ENCODE measurements at regions not wholly inside any gene's neighbourhood (a gene's known extent, or its start where the extent isn't known, plus 50 kb on each side); places are given as distances from the start of the nearest gene placed in this dataset.

GRCh38 chr6:14912706-14913105 lies 333.2 kb upstream of the JARID2 start:
- DNase-seq (ENCODE audit: low spot score), result no peak

DNA sequence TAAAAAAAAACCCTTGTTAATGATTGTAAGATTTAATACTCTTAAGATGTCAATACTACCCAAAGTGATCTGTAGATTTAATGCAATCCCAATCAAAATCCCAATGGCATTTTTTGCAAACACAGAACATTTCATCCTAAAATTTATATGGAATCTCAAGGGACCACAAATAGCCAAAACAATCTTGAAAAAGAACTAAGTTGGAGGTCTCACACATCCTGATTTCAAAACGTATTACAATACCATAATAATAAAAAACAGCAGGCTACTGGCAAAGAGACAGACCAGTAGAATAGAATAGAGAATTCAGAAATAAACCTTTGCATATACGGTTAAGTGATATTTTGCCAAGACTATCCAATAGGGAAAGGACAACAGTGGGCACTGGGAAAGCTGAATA lies 331.9 kb upstream of the JARID2 start:
- no peak for DNase-seq (ENCODE audit: low spot score)

- no peak for DNase-seq (ENCODE audit: low spot score)
Observed at GRCh38 chr6:14915888-14916832, 329.7 kb upstream of the JARID2 start.

- no peak for DNase-seq (ENCODE audit: low spot score)
Observed at GRCh38 chr6:14917109-14917910, 328.6 kb upstream of the JARID2 start.

DNA sequence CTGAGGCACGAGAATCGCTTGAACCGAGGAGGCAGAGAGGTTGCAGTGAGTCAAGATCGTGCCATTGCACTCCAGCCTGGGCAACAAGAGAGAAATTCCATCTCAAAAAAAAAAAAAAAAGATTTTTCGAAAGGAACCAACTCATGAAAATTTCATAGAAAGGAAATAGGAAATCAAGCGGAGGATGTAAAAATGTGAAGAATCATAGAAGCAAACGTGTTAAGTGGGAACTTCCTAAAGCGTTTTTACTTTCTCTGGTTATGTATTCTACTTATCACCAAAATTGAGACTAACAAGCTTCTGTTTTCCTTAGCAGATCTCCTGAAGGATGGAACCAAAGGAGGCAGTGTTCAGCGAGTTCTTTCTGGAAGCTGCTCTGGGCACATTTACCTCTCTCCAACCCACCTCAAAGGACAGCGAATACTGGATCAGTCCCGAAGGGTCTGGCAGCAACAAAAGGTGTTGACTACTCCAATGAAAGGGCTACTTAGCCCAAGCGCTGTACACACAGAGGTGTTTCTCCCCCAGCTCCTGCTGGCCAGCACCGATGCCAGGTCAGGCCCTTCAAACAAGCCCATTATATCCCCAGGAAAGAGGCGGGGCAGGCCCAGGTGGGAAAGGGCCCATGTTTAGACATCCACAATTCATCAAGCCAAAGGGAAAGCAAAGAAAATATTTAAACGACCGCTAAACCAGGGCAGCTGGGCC lies 327.5 kb upstream of the JARID2 start:
- no peak for DNase-seq (ENCODE audit: low spot score)

- DNase-seq (ENCODE audit: low spot score), result no peak
Observed at GRCh38 chr6:14919038-14919670, 326.7 kb upstream of the JARID2 start.

GRCh38 chr6:14920276-14920675 lies 325.6 kb upstream of the JARID2 start:
- no peak for DNase-seq (ENCODE audit: low spot score)

GRCh38 chr6:14921170-14921569 lies 324.7 kb upstream of the JARID2 start:
- peak; percentile 54 for DNase-seq (ENCODE audit: low spot score)

GRCh38 chr6:14921878-14922671 lies 323.8 kb upstream of the JARID2 start:
- DNase-seq (ENCODE audit: low spot score), result peak; percentile 74

DNA sequence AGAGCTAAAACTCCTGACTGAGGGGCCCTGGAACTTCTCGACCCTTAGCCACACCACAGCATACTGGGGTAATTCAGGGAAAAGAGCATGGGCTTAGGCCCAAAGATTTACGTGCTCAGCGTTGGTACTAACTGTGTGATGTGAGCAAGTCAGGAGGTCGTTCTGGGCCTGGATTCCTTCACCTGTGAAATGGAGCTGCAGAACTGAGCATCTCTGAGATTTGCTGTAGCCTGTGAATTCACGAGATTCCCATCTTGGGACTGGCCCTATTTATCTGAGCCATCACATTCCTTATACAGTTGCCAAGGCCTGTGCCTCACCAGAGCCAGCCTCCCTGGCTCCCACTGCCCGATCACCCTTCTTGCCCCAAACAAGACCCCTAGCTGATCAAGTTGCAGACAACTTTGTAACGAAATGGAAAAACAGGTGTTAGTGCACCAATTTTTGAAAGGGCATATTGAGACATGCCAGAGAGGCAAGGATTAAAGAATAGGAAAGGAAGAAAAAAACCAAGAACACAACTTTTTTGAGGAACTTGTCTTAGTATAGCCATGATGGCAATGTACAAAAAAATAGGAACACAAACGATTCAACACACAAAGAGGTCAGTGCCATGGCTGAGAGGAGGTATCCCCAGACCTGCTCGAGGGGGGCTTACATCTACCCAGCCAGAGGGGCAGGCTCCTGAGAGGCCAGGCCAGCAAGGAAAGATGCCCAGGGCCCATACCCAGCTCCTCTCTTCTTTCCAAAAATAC lies 323.0 kb upstream of the JARID2 start:
- no peak for DNase-seq (ENCODE audit: low spot score)

GRCh38 chr6:14924126-14925024 lies 321.5 kb upstream of the JARID2 start:
- no peak for DNase-seq (ENCODE audit: low spot score)

DNA sequence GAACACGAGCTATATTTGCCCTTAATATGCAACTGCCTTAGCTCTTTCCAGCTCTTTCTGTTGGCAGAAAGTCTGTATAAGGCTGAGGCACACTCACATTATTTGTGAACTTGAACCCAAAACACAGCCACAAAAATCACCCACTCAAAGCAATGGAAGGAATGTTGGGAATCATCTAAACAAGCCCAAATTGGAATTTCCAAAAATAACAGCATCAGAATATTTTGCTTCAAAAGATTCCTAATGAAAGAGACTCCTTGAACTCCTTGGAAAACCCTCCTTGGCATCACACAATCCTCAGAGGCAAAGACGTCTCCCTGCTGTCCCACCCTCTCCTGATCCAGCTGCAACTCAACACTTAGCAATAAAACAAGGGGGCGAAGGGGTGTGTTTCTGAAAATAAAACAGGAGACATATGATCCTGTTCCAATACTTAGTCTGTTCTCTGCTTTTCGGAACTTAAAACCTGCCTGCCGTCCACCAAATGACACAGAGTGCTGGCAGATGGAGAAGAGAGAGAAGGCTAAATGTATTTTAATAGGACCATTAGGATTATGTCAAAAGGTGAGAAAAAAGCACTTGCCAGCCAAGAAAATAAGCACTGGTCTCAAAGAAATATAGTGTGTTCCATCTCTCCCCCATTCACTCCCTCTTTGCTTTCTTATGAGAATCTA lies 320.7 kb upstream of the JARID2 start:
- no peak for DNase-seq (ENCODE audit: low spot score)

DNA sequence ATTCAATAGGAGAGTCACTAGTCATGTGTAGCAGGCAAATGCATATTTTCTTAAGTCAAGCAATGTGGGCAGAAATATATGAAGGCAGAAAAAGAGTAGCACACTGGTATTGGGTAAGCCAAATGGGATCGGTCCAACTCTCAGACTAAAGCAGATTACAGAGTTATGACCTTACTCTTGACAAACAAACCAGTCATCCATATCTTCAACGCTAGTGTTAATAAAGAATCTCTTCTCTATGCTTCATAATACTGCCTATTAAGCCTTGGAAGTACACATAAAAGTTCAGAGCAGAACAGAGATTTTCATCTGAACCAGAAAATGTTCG lies 320.2 kb upstream of the JARID2 start:
- no peak for DNase-seq (ENCODE audit: low spot score)

DNA sequence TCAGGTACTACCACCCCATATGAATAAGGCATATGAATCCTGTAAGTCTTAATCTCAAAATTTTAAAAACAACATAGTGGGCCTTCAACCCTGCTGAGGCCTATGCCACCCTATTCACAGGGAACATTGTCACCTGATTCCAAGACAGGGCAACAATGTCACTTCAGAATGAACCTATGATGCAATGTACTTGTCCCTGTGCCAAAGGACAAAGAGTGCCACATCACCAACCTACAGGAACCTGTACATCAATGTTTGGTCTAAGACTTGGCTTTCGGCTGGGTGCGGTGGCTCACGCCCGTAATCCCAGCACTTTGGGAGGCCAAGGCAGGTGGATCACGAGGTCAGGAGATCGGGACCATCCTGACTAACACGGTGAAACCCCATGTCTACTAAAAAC lies 318.5 kb upstream of the JARID2 start:
- no peak for DNase-seq (ENCODE audit: low spot score)

- DNase-seq (ENCODE audit: low spot score), result no peak
Observed at GRCh38 chr6:14929291-14929690, 316.6 kb upstream of the JARID2 start.

- no peak for DNase-seq (ENCODE audit: low spot score)
Observed at GRCh38 chr6:14930366-14930989, 315.4 kb upstream of the JARID2 start.

DNA sequence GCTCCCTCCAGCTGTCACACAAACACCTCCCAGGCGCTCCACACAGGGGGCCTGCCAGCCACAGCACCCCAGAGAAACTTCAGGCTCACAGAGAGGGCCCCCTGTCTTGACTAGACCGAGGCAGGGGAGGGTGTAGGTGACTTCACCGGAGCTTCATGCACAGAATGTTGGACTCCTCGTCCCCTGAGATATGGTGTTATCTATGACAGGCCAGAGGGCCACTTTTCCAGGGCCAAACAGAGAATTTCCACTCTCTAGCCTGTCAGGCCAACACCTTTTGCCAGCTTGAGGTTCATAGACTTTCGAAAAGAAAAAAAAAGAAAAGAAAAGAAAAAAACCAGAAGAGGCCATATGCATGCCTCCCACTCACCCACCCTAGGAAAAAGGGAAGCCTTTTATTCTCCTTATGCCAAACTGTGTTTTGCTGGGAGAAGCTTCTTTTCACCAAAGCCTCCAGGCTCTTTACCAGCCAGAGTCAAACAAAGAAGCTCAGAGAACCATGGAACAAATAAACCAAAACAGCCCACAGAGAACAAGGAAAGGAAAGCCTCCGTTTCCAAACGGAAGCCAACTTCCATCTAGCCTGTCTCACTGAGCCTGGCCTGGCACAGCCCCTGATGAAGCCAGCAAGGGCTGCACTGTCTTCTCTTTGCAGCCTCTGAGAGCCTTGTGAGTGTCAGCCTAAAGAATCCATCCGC lies 313.2 kb upstream of the JARID2 start:
- peak; percentile 65 for DNase-seq (ENCODE audit: low spot score)

- DNase-seq (ENCODE audit: low spot score), result no peak
Observed at GRCh38 chr6:14933183-14933544, 312.7 kb upstream of the JARID2 start.

Data from Ammon's horn (tissue), 1 donor.